Suprapubic skin (tissue), 4 donors: ENCODE measurements at regions not wholly inside any gene's neighbourhood (a gene's known extent, or its start where the extent isn't known, plus 50 kb on each side); places are given as distances from the start of the nearest gene placed in this dataset.

ENCODE experiments used
- EP300 ChIP-seq: sonication (generic); formaldehyde crosslinking; IDR thresholded peaks from one replicate; pipeline ENCODE4 v1.6.1; 2017; ENCODE audit warnings: antibody characterized with exemption
- POLR2A ChIP-seq, 2 donors: fragments of 450-650 bp; IDR thresholded peaks; one replicate each; pipeline ENCODE4 v1.6.1; 2017; ENCODE audit warnings: antibody characterized with exemption in 2 of 2, mild to moderate bottlenecking in 2 of 2, moderate library complexity in 2 of 2
- POLR2AphosphoS5 ChIP-seq, 3 donors: sonication (generic); formaldehyde crosslinking; IDR thresholded peaks; one replicate each; pipeline ENCODE4 v1.6.1; 2017; ENCODE audit warnings: antibody characterized with exemption in 3 of 3
- TF ChIP-seq, protein P1 (sequence below), 2 donors: fragments of 200-600 bp in 1 of 2; fragments of 450-650 bp in 1 of 2; sonication (generic) in 1 of 2; IDR thresholded peaks; one replicate each; pipeline ENCODE4 v1.5.1; 2016 to 2019; ENCODE audit warnings: antibody characterized with exemption in 2 of 2, mild to moderate bottlenecking in 1 of 2, moderate library complexity in 1 of 2

GRCh38 chr2:23286758-23287704 lies 97.9 kb upstream of the KLHL29 start:
- no peak for TF ChIP-seq POLR2A (IDR thresholded peaks at IDR 0.05)
- TF ChIP-seq, protein P1, sequence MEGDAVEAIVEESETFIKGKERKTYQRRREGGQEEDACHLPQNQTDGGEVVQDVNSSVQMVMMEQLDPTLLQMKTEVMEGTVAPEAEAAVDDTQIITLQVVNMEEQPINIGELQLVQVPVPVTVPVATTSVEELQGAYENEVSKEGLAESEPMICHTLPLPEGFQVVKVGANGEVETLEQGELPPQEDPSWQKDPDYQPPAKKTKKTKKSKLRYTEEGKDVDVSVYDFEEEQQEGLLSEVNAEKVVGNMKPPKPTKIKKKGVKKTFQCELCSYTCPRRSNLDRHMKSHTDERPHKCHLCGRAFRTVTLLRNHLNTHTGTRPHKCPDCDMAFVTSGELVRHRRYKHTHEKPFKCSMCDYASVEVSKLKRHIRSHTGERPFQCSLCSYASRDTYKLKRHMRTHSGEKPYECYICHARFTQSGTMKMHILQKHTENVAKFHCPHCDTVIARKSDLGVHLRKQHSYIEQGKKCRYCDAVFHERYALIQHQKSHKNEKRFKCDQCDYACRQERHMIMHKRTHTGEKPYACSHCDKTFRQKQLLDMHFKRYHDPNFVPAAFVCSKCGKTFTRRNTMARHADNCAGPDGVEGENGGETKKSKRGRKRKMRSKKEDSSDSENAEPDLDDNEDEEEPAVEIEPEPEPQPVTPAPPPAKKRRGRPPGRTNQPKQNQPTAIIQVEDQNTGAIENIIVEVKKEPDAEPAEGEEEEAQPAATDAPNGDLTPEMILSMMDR (IDR thresholded peaks at IDR 0.05), result no peak
- no peak for TF ChIP-seq EP300
- TF ChIP-seq POLR2AphosphoS5 (IDR thresholded peaks at IDR 0.05), result peak in 1 of 3 donors; percentile 51
